MCF 10A (cell line): ENCODE measurements at regions not wholly inside any gene's neighbourhood (a gene's known extent, or its start where the extent isn't known, plus 50 kb on each side); places are given as distances from the start of the nearest gene placed in this dataset.
A peak's percentile ranks its signal among the peaks of the same experiment; 100 is the strongest.
"Not testable (repeated sequence)": the region's sequence is repeated elsewhere in the genome, so short reads cannot be mapped to it uniquely, and the experiment has no call there.

Experiments
- BruUV-seq: library from RNA; stranded (reverse); fragments of 400-500 nt; replicated peaks from 2 replicates; lab custom pipeline; 2021; lab: Mats Ljungman, UMichigan
- CTCF ChIA-PET: fragments of 300-600 bp; sonication (Branson Sonifier 250); formaldehyde crosslinking; extraction: SDS; loops from one replicate; lab custom pipeline; 2021; ENCODE audit warnings: antibody characterized with exemption, inconsistent platforms; lab: Yijun Ruan, JAX
- POLR2A ChIA-PET: fragments of 300-600, 350-650 bp; sonication (Branson Sonifier 250); formaldehyde crosslinking; extraction: SDS; loops from one replicate; lab custom pipeline; 2020; ENCODE audit warnings: antibody characterized with exemption, inconsistent platforms; lab: Yijun Ruan, JAX
- DNase-seq: peaks from one replicate; pipeline ENCODE4 v3.0.0-alpha.2; 2018; ENCODE audit not compliant: unreplicated experiment
- H3K27ac Mint-ChIP-seq: one replicate; pipeline ENCODE4 v1.8.0; 2022; ENCODE audit warnings: mild to moderate bottlenecking, low read depth, mixed read lengths; ENCODE audit not compliant: unreplicated experiment
- H3K27me3 Mint-ChIP-seq: one replicate; pipeline ENCODE4 v1.8.0; 2022; ENCODE audit warnings: mixed read lengths; ENCODE audit not compliant: insufficient read depth, unreplicated experiment
- H3K36me3 Mint-ChIP-seq: one replicate; pipeline ENCODE4 v1.8.0; 2022; ENCODE audit warnings: mild to moderate bottlenecking, moderate library complexity, mixed read lengths; ENCODE audit not compliant: insufficient read depth, unreplicated experiment
- H3K4me1 Mint-ChIP-seq: one replicate; pipeline ENCODE4 v1.8.0; 2022; ENCODE audit warnings: mixed read lengths; ENCODE audit not compliant: insufficient read depth, unreplicated experiment
- H3K4me3 Mint-ChIP-seq: one replicate; pipeline ENCODE4 v1.8.0; 2022; ENCODE audit warnings: mild to moderate bottlenecking, moderate library complexity, mixed read lengths; ENCODE audit not compliant: unreplicated experiment
- H3K9me3 Mint-ChIP-seq: one replicate; pipeline ENCODE4 v1.8.0; 2022; ENCODE audit warnings: mixed read lengths; ENCODE audit not compliant: unreplicated experiment
- intact Hi-C: fragments of 100-400 bp; cut with micrococcal nuclease; formaldehyde crosslinking; loops from 2 replicates; pipeline ENCODE4 v1.14.1; 2022
- TF ChIP-seq, protein P1 (sequence below): fragments of 200-600 bp; IDR thresholded peaks from one replicate; pipeline ENCODE4 v1.8.0; 2022; ENCODE audit warnings: antibody characterized with exemption, mild to moderate bottlenecking; ENCODE audit not compliant: unreplicated experiment

DNA sequence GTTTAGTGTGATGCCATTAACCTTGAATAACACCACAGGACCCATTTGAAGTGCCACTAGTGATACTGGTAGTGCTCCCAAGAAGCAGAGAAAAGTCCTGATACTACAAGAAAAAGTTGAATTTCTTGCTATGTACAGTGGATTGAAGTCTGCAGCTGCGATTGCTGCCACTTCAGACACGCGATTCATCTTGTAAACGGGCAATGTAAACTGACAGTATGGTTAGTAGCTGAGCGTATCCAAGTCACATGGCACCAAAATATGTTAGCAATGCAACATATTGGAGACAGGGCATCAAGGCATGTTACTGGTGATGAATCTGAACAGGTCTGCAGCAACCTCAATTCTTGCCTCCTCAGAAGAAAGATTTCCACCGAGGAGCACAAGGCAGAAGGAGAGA lies 238.9 kb downstream of the HS3ST3B1 start:
- H3K36me3 Mint-ChIP-seq: no peaks in the 10 kb centered on the region
- CTCF ChIA-PET: no interaction called here
- H3K4me3 Mint-ChIP-seq: no peak overlapping the region
- H3K27me3 Mint-ChIP-seq: peaks cover 11% of the 10 kb centered on the region
- POLR2A ChIA-PET: no interaction called here
- no peak for DNase-seq
- H3K9me3 Mint-ChIP-seq: no peaks in the 10 kb centered on the region
- intact Hi-C loops: no loop called here
- TF ChIP-seq, protein P1, sequence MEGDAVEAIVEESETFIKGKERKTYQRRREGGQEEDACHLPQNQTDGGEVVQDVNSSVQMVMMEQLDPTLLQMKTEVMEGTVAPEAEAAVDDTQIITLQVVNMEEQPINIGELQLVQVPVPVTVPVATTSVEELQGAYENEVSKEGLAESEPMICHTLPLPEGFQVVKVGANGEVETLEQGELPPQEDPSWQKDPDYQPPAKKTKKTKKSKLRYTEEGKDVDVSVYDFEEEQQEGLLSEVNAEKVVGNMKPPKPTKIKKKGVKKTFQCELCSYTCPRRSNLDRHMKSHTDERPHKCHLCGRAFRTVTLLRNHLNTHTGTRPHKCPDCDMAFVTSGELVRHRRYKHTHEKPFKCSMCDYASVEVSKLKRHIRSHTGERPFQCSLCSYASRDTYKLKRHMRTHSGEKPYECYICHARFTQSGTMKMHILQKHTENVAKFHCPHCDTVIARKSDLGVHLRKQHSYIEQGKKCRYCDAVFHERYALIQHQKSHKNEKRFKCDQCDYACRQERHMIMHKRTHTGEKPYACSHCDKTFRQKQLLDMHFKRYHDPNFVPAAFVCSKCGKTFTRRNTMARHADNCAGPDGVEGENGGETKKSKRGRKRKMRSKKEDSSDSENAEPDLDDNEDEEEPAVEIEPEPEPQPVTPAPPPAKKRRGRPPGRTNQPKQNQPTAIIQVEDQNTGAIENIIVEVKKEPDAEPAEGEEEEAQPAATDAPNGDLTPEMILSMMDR: no peak
- no TSS peak for BruUV-seq
- peaks cover 9% of the 10 kb centered on the region for H3K4me1 Mint-ChIP-seq
- no peak overlapping the region for H3K27ac Mint-ChIP-seq

GRCh38 chr17:14532242-14532641 lies 231.4 kb downstream of the HS3ST3B1 start:
- H3K27ac Mint-ChIP-seq: not testable (repeated sequence)

GRCh38 chr17:14525551-14526455 lies 224.9 kb downstream of the HS3ST3B1 start:
- Mint-ChIP-seq H3K9me3 (no peaks in the 10 kb centered on the region), H3K36me3 (no peaks in the 10 kb centered on the region), H3K4me3 (no peak overlapping the region), H3K4me1 (no peaks in the 10 kb centered on the region), H3K27ac (no peak overlapping the region), H3K27me3 (no peaks in the 10 kb centered on the region)
- POLR2A ChIA-PET: no interaction called here
- TF ChIP-seq, protein P1: no peak
- DNase-seq: no peak
- no TSS peak for BruUV-seq
- CTCF ChIA-PET: no interaction called here
- intact Hi-C loops: no loop called here

More at GRCh38 chr17:14532242-14532641, 231.4 kb downstream of the HS3ST3B1 start:
- DNase-seq, H3K9me3 Mint-ChIP-seq, intact Hi-C loops, H3K27me3 Mint-ChIP-seq, H3K4me1 Mint-ChIP-seq, BruUV-seq, H3K36me3 Mint-ChIP-seq, H3K4me3 Mint-ChIP-seq, CTCF ChIA-PET, POLR2A ChIA-PET: not testable (repeated sequence)

GRCh38 chr17:14522795-14523387 lies 222.0 kb downstream of the HS3ST3B1 start:
- Mint-ChIP-seq H3K4me3 (no peak overlapping the region), H3K36me3 (no peaks in the 10 kb centered on the region), H3K9me3 (no peaks in the 10 kb centered on the region), H3K27ac (no peak overlapping the region), H3K4me1 (peaks cover 9% of the 10 kb centered on the region), H3K27me3 (no peaks in the 10 kb centered on the region)
- BruUV-seq: no TSS peak
- ChIA-PET CTCF (no interaction called here), POLR2A (no interaction called here)
- DNase-seq: no peak
- intact Hi-C loops: no loop called here
- TF ChIP-seq, protein P1: no peak

DNA sequence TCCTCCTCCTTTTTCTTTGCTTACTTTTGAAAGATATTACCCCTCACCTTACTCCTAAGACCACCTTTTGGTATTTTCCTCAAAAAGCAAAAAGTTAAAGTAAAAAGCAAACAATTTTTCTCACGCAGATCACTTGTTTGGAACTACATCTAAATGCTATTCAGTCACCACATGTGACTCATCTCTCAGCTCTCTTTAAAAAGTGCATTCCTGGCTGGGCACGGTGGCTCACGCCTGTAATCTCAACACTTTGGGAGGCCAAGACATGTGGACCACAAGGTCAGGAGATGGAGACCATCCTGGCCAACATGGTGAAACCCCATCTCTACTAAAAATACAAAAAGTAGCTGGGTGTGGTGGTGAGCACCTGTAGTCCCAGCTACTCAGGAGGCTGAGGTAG lies 218.0 kb downstream of the HS3ST3B1 start:
- H3K27me3 Mint-ChIP-seq, intact Hi-C loops, H3K36me3 Mint-ChIP-seq, CTCF ChIA-PET, POLR2A ChIA-PET, H3K4me1 Mint-ChIP-seq, H3K4me3 Mint-ChIP-seq, H3K27ac Mint-ChIP-seq, H3K9me3 Mint-ChIP-seq, BruUV-seq: not testable (repeated sequence)
- DNase-seq: peak; percentile 8
